Midbrain (tissue), 1 donor: ENCODE measurements at regions not wholly inside any gene's neighbourhood (a gene's known extent, or its start where the extent isn't known, plus 50 kb on each side); places are given as distances from the start of the nearest gene placed in this dataset.

Experiments
- DNase-seq: peaks from one replicate; lab custom pipeline; 2025; lab: John Stamatoyannopoulos, UW

DNA sequence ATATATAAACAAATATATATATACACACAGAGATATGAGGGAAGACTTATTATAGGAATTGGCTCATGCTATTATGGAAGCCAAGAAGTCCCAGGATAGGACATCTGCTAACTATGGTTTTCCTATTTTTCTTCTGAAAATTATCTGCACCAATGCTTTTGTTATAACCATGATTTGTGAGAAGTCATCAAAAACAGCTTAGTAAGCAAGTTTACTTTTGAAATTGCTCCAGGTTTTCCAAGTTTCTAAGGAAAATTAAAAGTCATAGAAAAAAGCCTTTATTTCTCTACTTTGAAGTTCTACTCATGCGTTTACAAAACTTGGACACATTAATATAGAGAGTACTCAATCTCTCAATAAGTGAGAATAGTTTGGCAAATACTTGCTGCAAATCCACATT lies 213.1 kb downstream of the TRAM1L1 start:
- no peak for DNase-seq

- DNase-seq = no peak
These were observed 214.7 kb downstream of the TRAM1L1 start for GRCh38 chr4:116870686-116871085.

DNA sequence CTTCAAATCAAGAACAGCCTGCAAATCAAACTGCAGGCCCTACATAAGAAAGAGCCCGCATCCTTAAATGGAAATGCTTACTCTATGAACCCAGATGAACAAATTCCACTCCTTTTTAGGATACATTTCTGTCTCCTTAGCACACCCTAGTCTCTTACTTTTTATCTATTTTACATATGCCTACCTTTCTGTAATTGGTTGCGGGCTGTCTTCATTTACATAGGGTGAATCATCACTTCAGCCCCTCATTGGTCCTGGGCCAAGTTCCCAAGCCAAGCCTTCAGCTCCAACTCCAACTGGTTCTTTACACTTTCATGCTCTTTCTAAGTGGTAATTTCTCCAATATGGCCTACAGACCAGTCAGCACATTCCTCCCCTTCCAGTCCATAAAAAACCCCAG lies 219.3 kb downstream of the TRAM1L1 start:
- no peak for DNase-seq

- no peak for DNase-seq
These were observed 222.8 kb downstream of the TRAM1L1 start for GRCh38 chr4:116862592-116862991.

- no peak for DNase-seq
These were observed 224.5 kb downstream of the TRAM1L1 start for GRCh38 chr4:116860891-116861290.

DNA sequence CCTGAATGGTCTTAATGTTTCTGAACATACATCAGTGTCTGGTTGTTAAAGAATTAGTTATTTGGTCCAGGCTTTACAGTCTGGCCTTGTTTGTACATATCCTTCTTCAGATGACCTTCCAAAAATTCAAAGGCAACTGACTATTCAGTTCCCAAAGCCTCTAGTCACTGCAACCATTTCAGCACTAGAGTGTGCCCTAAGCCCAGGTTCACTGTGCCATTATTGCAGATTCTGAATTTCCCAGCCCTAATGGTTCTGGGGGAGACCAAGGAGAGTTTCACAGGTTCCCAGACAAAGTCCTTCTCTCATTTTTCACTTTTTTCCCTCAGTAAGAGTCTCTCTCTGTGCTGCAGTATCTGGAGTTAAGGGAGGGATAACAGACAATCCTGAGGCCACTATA lies 235.8 kb downstream of the TRAM1L1 start:
- DNase-seq = no peak

- no peak for DNase-seq
These were observed 237.8 kb downstream of the TRAM1L1 start for GRCh38 chr4:116847616-116848015.

- no peak for DNase-seq
These were observed 245.6 kb downstream of the TRAM1L1 start for GRCh38 chr4:116839826-116840225.

DNA sequence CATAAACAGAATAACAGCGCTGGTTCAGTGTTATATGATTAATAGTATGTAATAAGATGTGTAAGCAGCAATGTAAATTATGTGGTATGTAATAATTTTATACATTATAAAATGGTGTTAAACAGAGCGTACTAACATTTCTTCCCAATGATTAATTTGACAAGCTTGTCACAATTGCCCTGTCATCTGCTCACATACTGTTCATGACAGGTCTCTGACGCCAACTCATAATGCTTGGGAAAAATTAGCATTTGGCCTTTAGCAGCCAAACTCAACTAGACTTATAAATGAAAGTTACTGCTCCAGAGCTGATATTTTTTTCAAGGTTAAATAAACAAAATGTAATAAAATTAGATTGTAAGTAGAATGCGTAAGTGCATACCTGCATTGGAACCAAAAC lies 246.8 kb downstream of the TRAM1L1 start:
- DNase-seq = no peak

GRCh38 chr4:116829187-116829586 lies 256.2 kb downstream of the TRAM1L1 start:
- DNase-seq = no peak

- no peak for DNase-seq
These were observed 261.2 kb downstream of the TRAM1L1 start for GRCh38 chr4:116824172-116824571.

GRCh38 chr4:116811730-116812129 lies 273.6 kb downstream of the TRAM1L1 start:
- DNase-seq = no peak

GRCh38 chr4:116796022-116796421 lies 289.4 kb downstream of the TRAM1L1 start:
- no peak for DNase-seq

- no peak for DNase-seq
These were observed 296.7 kb downstream of the TRAM1L1 start for GRCh38 chr4:116788723-116789122.

GRCh38 chr4:116755051-116755450 lies 330.3 kb downstream of the TRAM1L1 start:
- no peak for DNase-seq

GRCh38 chr4:116752027-116752426 lies 333.3 kb downstream of the TRAM1L1 start:
- no peak for DNase-seq

- DNase-seq = no peak
These were observed 348.6 kb downstream of the TRAM1L1 start for GRCh38 chr4:116736756-116737155.

GRCh38 chr4:116734178-116734577 lies 351.2 kb downstream of the TRAM1L1 start:
- no peak for DNase-seq

DNA sequence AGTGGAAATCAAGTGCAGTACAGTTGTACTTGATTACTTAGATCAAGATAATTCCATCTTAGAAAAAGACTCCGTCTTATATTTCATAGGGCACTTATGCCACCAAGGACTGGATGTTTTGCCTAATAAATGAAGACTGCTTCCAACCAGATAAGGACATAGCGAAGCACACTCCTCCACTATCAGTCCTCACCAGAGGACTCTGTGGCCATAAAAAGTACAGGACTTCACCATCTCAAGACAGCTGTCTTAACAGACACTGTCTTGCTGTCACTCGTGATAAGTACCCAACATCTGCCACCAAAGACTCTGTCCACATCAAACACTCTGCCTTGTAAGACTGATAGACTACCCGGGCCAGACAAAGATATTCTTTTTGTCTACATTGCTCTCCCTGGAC lies 352.0 kb downstream of the TRAM1L1 start:
- no peak for DNase-seq

- no peak for DNase-seq
These were observed 358.9 kb downstream of the TRAM1L1 start for GRCh38 chr4:116726523-116726922.

DNA sequence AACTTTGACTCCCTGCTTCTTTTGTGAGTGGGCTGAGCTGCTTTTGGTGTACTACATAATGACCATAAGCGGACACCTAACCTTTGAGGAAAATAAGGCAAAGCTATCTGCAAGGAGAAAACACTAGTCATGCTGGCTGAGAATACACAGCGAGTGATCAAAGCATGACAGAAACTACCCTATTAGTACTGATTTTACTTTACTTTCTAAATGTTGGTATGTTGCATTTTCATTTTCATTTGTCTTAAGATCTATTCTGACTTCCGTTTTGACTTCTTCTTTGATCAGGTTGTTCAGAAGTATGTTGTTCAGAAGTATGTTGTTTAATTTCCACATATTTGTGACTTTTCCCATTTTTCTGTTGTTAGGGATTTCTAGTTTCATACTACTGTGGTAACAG lies 361.1 kb downstream of the TRAM1L1 start:
- DNase-seq = no peak

- DNase-seq = no peak
These were observed 379.9 kb downstream of the TRAM1L1 start for GRCh38 chr4:116705466-116705865.

DNA sequence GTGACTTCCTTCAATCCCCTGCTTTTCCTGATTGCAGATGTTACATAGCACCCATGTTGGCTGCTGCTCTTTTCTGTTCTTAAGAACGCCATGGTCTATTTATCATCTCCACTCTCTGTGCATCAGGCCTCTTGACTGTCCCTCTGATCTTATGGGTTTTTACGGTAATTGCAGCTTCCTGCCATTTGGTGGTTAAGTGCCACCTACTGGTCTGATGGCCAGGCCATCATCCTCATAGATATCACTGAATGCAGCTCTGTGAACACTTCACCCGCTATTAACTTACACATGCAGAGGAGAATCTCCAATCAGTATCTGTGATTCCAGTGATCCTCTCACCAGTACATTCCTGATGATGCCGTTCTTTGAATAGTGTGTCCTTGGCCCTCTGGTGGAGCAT lies 382.4 kb downstream of the TRAM1L1 start:
- no peak for DNase-seq

DNA sequence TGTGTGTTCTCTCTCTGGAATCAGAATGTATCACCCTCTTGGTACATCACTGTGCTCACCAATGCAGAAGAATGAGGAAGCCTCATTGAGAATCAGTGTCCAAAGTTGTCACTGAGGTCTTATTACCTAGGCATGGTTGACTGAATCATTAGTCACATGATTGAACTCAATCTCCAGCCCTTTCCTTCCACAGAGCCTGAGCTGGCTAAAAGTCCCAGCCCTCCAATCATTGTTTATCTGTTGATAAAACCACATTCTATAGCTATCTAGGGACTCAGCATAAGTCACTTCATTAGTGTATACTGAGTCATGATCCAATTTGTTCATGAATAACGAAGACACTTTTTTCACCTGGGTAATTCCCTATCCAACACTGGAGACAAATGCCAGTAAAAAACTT lies 396.8 kb downstream of the TRAM1L1 start:
- DNase-seq = no peak

DNA sequence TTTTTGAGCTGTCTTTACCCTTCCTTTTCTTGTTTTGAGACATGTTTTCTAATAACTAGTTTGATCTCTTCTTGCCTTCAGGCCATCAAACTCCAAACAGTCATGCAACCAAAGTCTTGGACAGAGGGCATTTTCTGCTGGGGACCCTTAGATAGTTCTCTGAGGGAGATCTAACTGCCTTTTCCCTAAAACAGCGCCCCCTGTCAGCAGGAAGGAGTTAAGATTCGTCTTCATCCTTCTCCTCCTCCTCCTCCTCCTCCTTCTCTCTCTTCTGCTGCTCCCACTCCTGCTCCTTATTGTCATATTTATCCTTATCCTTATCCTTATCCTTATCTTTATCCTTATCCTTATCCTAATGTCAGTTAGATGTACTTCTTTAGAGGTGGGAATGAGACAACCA lies 417.2 kb downstream of the TRAM1L1 start:
- no peak for DNase-seq
